ENCODE measurements at regions not wholly inside any gene's neighbourhood (a gene's known extent, or its start where the extent isn't known, plus 50 kb on each side); places are given as distances from the start of the nearest gene placed in this dataset.
A peak's percentile ranks its signal among the peaks of the same experiment; 100 is the strongest.
"Not testable (repeated sequence)": the region's sequence is repeated elsewhere in the genome, so short reads cannot be mapped to it uniquely, and the experiment has no call there.

- Mint-ChIP-seq H3K4me1 (no peaks in the 10 kb centered on the region), H3K4me3 (no peak overlapping the region), H3K9me3 (no peaks in the 10 kb centered on the region), H3K27ac (no peak overlapping the region), H3K36me3 (no peaks in the 10 kb centered on the region)
- ATAC-seq: no peak
- no peak for DNase-seq (ENCODE audit: low spot score in 2 of 2)
Measured at GRCh38 chr2:106339609-106340008, 128.6 kb downstream of the RGPD3 start.

DNA sequence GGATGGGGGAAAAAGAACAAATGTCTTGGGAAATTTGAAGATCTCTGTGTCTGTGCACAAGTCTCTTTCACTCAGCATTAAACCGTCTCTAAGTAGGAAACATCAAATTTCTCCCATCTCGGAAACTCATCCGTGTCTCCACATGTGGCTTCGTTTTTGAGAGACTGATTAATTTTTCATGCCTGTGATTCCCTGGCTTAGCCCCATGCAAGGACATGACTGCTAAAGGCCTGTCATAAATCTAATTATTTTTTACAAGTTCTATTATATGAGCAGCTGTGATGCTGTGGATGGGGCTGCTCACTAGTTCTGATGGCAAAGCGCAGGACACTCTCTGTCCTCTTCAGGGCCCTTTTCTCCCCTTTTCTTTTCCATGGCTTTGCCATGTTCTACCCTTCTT, 129.1 kb downstream of the RGPD3 start:
- H3K27ac Mint-ChIP-seq: no peak overlapping the region
- ATAC-seq: no peak
- H3K4me3 Mint-ChIP-seq: no peak overlapping the region
- DNase-seq (ENCODE audit: low spot score in 2 of 2): peak in 1 of 2 donors; percentile 8
- no peaks in the 10 kb centered on the region for H3K4me1 Mint-ChIP-seq
- H3K36me3 Mint-ChIP-seq: no peaks in the 10 kb centered on the region
- no peaks in the 10 kb centered on the region for H3K9me3 Mint-ChIP-seq

DNA sequence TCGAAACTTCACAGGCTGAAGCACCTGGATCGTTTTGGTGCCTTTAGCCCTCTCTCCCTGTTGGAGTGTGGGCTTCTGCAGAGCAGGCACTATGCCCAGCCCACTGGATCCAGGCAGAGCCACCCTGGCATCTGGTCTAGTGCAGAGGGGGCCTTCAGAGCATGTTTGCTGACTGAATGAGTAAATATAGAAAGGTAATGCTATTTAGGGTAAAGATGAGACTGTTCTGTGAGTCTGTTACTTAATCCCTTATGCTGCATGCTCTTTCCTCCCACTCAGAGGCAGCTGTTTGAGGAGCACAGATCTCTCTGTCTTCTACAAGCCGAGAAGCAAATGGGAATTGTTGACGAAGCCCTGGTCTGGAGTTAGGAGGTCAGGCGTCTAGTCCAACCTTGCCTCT, 130.2 kb downstream of the RGPD3 start:
- Mint-ChIP-seq H3K36me3 (no peaks in the 10 kb centered on the region), H3K9me3 (no peaks in the 10 kb centered on the region), H3K4me3 (no peak overlapping the region), H3K27ac (no peak overlapping the region), H3K4me1 (no peaks in the 10 kb centered on the region)
- DNase-seq (ENCODE audit: low spot score in 2 of 2) (peak in 1 of 2 donors; percentile 43), ATAC-seq (no peak)

- ATAC-seq (no peak), DNase-seq (ENCODE audit: low spot score in 2 of 2) (peak in 1 of 2 donors; percentile 23)
- Mint-ChIP-seq H3K9me3 (no peaks in the 10 kb centered on the region), H3K27ac (no peak overlapping the region), H3K36me3 (no peaks in the 10 kb centered on the region), H3K4me3 (no peak overlapping the region), H3K4me1 (no peaks in the 10 kb centered on the region)
Measured at GRCh38 chr2:106336737-106337136, 131.5 kb downstream of the RGPD3 start.

DNA sequence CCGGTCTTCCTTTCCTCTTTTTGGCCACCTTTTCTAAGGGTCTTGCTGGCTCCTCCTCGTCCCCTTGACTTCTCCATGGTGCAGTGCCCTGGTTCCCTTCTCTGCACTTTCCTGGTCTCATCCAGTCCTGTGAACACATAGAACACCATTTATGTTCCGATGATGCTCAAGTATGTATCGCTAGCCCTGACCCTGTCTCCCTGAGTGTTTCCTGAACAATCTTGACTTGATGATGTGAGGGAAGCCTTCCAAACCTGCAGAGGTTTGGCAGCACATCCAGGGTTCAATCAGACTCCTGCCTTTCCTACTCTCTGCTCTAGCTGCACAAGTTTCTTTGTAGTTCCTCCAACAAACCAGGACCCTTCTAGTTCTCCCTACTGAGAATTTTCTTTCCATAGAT, 132.1 kb downstream of the RGPD3 start:
- no peak overlapping the region for H3K27ac Mint-ChIP-seq
- ATAC-seq: no peak
- H3K4me1 Mint-ChIP-seq: no peaks in the 10 kb centered on the region

GRCh38 chr2:106334802-106335201, 133.4 kb downstream of the RGPD3 start:
- ATAC-seq: no peak
- no peaks in the 10 kb centered on the region for H3K36me3 Mint-ChIP-seq
- H3K4me3 Mint-ChIP-seq: no peak overlapping the region
- no peak overlapping the region for H3K27ac Mint-ChIP-seq
- no peaks in the 10 kb centered on the region for H3K9me3 Mint-ChIP-seq
- DNase-seq (ENCODE audit: low spot score in 2 of 2): no peak
- H3K4me1 Mint-ChIP-seq: no peaks in the 10 kb centered on the region

More for the DNA sequence above, 132.1 kb downstream of the RGPD3 start:
- no peaks in the 10 kb centered on the region for H3K9me3 Mint-ChIP-seq
- no peak for DNase-seq (ENCODE audit: low spot score in 2 of 2)
- no peaks in the 10 kb centered on the region for H3K36me3 Mint-ChIP-seq
- no peak overlapping the region for H3K4me3 Mint-ChIP-seq

- H3K4me3 Mint-ChIP-seq; ATAC-seq; DNase-seq (ENCODE audit: low spot score in 2 of 2); H3K36me3 Mint-ChIP-seq; H3K4me1 Mint-ChIP-seq; H3K9me3 Mint-ChIP-seq; H3K27ac Mint-ChIP-seq: not testable (repeated sequence)
Measured at GRCh38 chr2:106333253-106333873, 134.8 kb downstream of the RGPD3 start.

GRCh38 chr2:106332054-106332453, 136.2 kb downstream of the RGPD3 start:
- Mint-ChIP-seq H3K36me3 (no peaks in the 10 kb centered on the region), H3K9me3 (no peaks in the 10 kb centered on the region), H3K4me3 (no peak overlapping the region), H3K4me1 (no peaks in the 10 kb centered on the region), H3K27ac (no peak overlapping the region)
- DNase-seq (ENCODE audit: low spot score in 2 of 2) (peak in 1 of 2 donors; percentile 42), ATAC-seq (no peak)

- not testable (repeated sequence) for DNase-seq (ENCODE audit: low spot score in 2 of 2); H3K9me3 Mint-ChIP-seq; H3K36me3 Mint-ChIP-seq; H3K4me3 Mint-ChIP-seq; ATAC-seq; H3K27ac Mint-ChIP-seq; H3K4me1 Mint-ChIP-seq
Measured at GRCh38 chr2:106330384-106331261, 136.5 kb upstream of the UXS1 start.

GRCh38 chr2:106323337-106324013, 129.4 kb upstream of the UXS1 start:
- no peaks in the 10 kb centered on the region for H3K36me3 Mint-ChIP-seq
- no peaks in the 10 kb centered on the region for H3K9me3 Mint-ChIP-seq
- no peak overlapping the region for H3K27ac Mint-ChIP-seq
- H3K4me3 Mint-ChIP-seq: no peak overlapping the region
- H3K4me1 Mint-ChIP-seq: no peaks in the 10 kb centered on the region
- ATAC-seq (no peak), DNase-seq (ENCODE audit: low spot score in 2 of 2) (peak in 1 of 2 donors; percentile 25)

DNA sequence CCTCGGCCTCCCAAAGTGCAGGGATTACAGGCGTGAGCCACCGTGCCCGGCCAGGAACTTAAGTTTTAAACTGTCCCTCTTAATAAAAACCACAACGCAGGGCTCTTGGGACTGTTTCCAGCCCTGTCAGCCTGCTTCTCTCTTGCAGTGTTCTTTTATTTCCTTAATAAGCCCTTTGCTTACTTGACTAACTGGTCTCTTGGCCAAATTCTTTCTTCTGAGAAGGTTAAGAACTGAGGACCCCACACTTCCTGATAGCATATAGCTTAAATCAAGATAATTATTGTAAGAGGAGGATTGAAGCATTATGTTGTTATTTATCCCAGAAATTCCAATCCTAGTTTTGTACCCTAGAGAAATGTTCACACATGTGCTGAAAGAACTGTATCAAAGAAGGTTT, 128.2 kb upstream of the UXS1 start:
- Mint-ChIP-seq H3K4me1 (no peaks in the 10 kb centered on the region), H3K9me3 (no peaks in the 10 kb centered on the region), H3K27ac (no peak overlapping the region), H3K36me3 (no peaks in the 10 kb centered on the region), H3K4me3 (no peak overlapping the region)
- DNase-seq (ENCODE audit: low spot score in 2 of 2) (no peak), ATAC-seq (no peak)

- DNase-seq (ENCODE audit: low spot score in 2 of 2); H3K36me3 Mint-ChIP-seq; H3K4me1 Mint-ChIP-seq; H3K27ac Mint-ChIP-seq; H3K9me3 Mint-ChIP-seq; H3K4me3 Mint-ChIP-seq; ATAC-seq: not testable (repeated sequence)
Measured at GRCh38 chr2:106320439-106320838, 126.3 kb upstream of the UXS1 start.

- Mint-ChIP-seq H3K27ac (no peak overlapping the region), H3K9me3 (no peaks in the 10 kb centered on the region), H3K36me3 (no peaks in the 10 kb centered on the region), H3K4me1 (no peaks in the 10 kb centered on the region), H3K4me3 (no peak overlapping the region)
- ATAC-seq (no peak), DNase-seq (ENCODE audit: low spot score in 2 of 2) (peak in 1 of 2 donors; percentile 7)
Measured at GRCh38 chr2:106316915-106317314, 122.8 kb upstream of the UXS1 start.

DNA sequence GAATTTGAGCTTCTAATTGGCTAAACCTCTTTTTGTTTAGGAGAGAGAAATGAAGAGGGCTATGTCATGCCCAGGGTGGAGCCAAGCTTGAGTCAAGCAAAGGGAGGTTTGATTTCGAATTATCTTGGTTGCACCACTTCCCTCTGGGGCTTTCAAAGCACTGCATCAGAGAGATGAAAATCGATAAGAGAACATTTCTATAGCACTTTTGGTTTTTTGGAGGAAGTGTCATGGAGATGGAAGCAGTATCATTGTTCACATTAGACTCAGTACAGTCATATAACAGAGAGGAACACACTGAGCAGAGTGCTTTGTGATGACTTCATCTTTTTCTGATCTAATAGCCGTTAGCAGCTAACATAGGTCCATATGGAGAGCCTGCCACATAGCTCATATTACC, 120.3 kb upstream of the UXS1 start:
- no peak for DNase-seq (ENCODE audit: low spot score in 2 of 2)
- H3K9me3 Mint-ChIP-seq: no peaks in the 10 kb centered on the region
- H3K4me3 Mint-ChIP-seq: no peak overlapping the region
- ATAC-seq: peak; percentile 28
- no peak overlapping the region for H3K27ac Mint-ChIP-seq
- no peaks in the 10 kb centered on the region for H3K36me3 Mint-ChIP-seq
- no peaks in the 10 kb centered on the region for H3K4me1 Mint-ChIP-seq

DNA sequence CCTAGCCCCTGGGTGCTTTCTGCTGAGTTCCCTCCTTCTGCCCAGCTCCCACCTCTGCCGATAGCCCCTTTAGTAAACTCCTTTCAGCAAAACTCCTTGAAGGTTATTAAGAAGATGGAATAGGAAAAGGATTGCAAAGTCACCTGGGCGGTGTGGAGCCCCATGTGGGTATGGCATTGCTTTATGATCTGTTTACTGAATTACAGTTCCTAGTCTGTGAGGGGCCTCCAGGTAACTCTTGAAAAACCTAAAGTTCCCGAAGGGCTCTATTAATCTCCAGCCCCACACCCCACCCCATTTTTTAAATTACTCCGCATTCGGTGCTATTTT, 116.9 kb upstream of the UXS1 start:
- H3K27ac Mint-ChIP-seq: no peak overlapping the region
- no peaks in the 10 kb centered on the region for H3K9me3 Mint-ChIP-seq
- DNase-seq (ENCODE audit: low spot score in 2 of 2): peak in 1 of 2 donors; percentile 32
- H3K36me3 Mint-ChIP-seq: no peaks in the 10 kb centered on the region
- no peak overlapping the region for H3K4me3 Mint-ChIP-seq
- ATAC-seq: no peak
- no peaks in the 10 kb centered on the region for H3K4me1 Mint-ChIP-seq

- no peak overlapping the region for H3K27ac Mint-ChIP-seq
Measured at GRCh38 chr2:106307860-106308259, 113.8 kb upstream of the UXS1 start.

More at GRCh38 chr2:106307860-106308259, 113.8 kb upstream of the UXS1 start:
- DNase-seq (ENCODE audit: low spot score in 2 of 2): no peak
- Mint-ChIP-seq H3K9me3 (no peaks in the 10 kb centered on the region), H3K4me3 (no peak overlapping the region), H3K36me3 (no peaks in the 10 kb centered on the region), H3K4me1 (no peaks in the 10 kb centered on the region)
- no peak for ATAC-seq

Data from stimulated activated effector memory CD8-positive, alpha-beta T cell treated with anti-CD3 and anti-CD28 coated beads, Interleukin-12 subunit alpha, Interleukin-12 subunit beta, amount 100 ng/mL, for 72 hours (primary cell).